Smooth muscle cell of the brain vasculature (primary cell): ENCODE measurements at regions not wholly inside any gene's neighbourhood (a gene's known extent, or its start where the extent isn't known, plus 50 kb on each side); places are given as distances from the start of the nearest gene placed in this dataset.
A peak's percentile ranks its signal among the peaks of the same experiment; 100 is the strongest.

Source experiments
- DNase-seq: peaks from one replicate; pipeline ENCODE4 v3.0.0-alpha.2; 2012; ENCODE audit warnings: low read depth, low spot score

DNA sequence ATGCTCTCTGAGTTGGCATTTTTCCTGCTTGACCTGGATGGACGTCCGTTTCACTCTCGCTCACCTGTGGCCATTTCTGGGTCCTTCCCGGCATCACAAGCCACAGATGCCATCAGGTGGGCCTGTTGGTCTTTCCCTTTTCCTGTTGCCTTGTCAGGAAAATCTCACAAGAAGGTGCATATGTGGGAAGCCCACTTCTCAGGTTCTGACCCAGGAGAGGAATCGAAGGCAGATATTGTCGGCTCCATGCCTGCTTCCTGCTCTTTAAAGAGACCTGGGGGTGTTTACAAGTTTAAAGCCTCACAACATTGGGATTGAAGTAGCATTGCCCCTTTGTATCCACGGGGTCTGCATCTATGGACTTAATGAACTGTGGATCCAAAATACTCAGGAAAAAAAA is 357.9 kb downstream of the RPS24 start:
- DNase-seq, result no peak

DNA sequence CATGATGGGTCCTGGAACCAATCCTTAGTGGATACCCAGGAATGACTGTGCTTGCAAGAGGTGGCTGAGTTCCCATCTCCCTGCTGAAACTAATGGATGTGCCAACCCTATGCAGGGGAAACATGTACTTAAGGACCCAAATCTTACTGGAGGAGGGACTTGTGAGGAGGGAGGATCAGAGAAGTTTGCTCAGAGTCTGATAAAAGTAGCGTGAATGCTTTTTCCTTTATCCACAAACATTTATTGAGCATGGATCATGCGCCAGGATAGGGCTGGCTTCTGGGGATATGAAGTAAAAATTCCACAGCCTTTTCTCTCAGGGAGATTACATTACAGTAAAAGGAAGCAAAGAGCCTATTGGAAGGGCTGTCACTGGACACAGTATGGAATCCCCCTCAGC is 358.5 kb downstream of the RPS24 start:
- DNase-seq, result no peak

DNA sequence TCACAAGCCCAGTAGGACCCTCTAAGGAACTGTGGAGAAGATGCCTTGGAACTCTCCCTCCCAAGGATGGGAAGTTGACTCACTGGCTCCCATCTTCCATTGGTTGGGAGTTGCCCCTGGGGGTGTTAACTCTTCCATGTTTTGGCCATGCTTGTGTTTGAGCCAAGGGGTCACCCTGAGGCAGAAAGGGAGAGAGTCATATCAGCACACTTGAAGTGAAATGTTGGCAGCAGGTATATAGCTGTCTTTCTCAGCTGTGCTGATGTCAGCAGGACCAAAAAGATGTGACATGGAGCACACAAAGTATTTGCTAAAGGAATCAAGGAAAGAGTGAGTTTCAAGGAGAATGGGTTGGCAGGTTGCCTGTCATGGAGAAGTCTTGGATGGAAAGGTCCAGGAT is 359.4 kb downstream of the RPS24 start:
- no peak for DNase-seq

DNA sequence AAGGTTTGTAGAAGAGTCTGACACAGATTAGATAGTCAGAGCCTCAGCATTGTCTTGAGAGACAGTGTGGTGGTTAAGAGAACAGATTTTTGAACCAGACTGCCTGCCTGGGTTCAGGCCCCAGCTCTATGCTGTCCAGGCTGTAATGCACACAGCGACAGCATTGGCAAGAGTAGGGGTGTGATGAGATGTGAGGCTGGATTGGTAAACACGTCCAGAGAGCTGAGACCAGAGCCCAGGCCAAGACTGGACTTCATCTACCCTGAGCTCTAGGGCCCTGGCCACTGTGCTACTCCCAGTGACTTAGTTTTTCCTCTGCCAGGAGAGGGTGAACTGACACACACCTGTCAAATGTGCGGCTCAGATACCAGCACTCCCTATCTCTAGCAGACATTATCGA is 360.4 kb downstream of the RPS24 start:
- DNase-seq, result no peak

DNA sequence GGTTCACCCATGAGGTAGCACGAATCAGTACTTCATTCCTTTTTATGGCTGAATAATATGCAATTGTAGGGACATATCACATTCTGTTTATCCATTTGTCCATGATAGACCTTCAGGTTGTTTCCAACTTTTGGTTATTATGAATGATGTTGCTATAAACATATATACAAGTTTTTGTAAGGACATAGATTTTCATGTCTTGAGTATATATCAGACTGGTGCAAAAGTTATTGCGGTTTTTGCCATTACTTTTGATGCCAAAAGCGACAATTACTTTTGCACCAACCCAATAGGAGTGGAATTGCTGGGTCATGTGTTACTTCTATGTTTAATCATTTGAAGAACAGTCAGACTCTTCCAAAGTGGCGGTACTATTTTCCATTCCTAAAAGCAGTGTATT is 361.5 kb downstream of the RPS24 start:
- no peak for DNase-seq

DNA sequence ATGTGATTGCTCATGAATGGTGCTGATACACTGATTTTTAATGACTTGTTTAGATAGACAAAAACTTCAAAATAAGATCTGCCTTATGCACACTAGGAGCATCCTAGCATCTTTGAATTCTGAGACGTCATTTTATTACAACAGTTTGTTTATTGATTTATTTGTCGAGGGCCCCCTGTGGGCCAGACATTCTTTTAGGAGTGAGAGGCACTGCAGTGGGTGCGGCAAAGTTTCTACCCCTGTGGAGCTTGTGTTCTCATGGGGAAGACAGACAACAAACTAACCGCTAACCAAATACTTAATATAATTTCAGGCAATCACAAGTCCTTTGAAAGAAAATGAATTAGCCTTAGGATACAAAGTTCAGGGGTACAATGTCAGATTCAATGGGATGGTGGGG is 363.1 kb downstream of the RPS24 start:
- no peak for DNase-seq

DNA sequence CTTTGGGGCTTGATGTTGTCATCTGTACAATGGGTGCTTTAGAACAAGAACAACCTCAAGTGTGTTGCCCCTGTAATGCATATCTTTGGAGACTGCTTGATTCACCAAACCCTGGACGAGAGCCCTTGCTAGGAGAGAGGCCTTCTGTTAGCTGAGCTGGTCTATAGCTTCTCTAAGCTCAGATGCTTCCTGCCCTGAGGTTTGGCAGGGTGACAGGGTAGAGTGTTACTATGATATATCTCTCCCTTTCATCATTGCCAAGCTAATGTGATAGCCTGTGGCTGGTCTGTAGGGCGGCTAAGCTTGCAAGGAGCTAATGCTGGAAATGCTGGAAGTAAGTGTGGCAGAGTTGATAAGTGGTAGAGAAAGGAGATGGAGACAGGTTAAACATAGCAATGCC is 364.1 kb downstream of the RPS24 start:
- DNase-seq, result no peak

DNA sequence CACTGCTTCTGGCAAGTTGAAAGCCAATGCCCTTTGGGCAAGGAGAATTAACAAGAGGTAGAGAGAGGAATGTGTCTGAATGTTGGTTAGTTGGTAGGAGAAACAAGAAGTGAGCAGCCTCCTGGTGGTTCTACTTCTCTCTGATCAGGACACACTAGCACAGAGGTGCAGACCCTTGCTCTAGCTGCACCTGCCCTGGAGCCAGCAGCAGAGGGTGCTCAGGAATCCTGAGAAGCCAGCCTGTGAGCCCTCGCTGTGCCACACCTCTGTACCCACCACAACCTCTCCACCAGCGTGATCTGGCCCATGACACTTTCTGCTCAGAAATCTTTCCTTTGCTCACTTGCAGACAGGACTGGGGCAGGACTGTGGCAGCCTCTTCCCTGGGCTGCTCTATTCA is 364.7 kb downstream of the RPS24 start:
- DNase-seq, result no peak

DNA sequence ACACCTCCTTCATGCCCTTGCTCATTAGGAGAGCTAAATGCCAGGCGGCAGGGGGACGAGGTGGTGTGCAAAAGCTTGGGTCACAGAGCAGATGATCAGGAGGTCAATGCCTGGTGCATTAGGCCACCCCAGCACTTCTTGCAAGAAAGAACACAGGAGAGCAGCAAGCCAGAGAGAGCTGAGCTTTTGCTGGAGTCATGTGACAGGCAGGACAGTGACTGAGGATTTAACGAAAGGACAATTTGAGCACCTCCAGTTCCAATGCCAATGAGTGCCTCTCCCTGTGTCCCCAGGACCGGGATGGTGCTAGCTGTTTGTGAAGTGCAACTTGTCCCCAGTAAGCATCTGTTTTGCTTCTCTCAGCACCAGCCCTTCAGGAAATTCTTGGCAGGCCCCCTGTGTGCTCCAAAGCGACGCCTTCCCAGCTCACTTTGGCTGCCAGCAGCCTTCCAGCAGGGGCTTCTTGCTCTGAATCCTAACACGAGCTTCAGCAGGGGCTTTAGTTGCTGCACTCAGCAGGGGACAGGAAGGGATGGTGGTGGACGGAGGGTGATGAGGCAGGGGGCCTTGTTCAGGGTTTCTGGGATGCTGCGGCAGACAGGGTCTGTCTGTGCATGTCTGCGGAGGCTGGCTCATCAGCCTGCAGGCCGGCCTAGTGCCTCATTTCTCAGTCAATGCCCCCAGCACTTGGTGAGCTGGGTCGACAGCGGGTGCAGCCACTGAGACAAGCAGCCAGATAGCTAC is 368.1 kb downstream of the RPS24 start:
- DNase-seq, result peak; percentile 7

DNA sequence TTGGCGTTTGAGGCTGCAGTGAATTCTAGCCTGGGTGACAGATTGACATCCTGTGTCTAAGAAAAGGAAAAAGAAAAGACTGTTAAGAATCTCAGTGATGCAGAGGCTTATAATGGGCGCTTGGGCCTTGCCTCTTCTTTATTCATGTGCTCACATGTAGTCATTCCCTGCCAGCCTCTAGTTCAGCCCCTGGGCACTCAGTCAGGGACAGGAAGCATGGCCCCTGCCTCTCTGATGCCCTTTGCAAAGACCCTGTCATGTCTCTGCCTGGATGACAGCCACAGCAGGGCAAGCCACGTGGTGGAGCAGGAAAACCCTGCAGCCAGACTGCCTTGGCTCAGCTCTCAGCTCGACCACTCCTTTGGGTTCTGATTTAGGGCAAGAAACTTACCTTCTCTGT is 368.9 kb downstream of the RPS24 start:
- no peak for DNase-seq

DNA sequence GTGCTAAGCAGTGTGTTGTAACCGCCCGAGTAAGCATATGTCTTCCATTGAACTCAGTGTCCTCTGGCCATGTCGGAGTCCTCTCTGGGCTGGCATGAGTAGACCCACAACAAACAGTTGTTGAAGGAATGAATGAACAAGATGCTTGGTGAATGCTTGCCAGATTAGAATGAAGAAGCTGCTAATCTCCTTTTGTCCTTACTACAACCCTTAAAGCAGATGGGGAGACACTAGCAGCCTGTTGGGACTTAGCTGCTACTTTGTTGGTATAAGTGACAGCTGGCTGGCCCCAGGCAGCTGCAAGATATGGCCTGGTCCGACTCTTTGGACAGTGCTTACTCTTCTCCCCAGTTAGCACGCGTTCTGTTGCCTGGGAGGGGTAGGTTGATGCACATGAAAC is 370.1 kb downstream of the RPS24 start:
- DNase-seq, result no peak

DNA sequence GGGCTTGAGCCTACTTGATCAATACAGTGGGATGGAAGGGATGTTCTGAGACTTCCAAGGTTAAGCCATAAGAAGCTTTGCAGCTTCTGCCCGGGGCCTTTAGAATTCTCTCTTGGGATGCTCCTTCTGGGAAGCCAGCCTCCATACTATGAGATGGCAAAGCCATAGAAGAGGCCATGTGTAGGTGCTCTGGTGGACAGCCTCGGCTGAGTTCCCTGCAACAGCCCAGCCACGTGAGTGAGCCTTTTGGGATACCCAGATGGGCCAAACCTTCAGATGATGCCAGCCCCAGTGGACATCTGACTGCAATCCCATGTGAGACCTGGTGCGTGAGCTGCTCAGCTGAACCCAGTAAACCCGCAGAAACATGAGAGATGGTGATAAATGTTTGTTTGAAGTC is 370.6 kb downstream of the RPS24 start:
- DNase-seq, result no peak

DNA sequence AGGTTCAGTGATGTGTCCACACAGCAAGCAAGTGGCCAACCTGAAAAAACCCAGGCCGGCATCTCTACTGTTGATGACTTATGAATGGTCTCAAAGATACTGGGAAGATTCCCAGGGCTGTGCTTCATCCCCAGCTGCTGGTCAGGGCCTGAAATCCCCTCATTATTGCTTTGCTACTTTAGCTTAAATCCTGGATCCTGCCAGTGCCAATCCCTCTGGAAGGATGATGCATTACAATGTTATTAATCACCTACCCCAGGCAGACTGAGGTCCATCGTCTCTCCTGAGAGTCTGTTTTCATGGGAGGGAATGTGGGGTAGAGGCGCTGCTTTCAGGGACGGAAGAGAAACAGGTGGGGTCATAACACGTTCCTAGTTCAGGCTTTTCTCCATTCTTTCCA is 371.6 kb downstream of the RPS24 start:
- no peak for DNase-seq

DNA sequence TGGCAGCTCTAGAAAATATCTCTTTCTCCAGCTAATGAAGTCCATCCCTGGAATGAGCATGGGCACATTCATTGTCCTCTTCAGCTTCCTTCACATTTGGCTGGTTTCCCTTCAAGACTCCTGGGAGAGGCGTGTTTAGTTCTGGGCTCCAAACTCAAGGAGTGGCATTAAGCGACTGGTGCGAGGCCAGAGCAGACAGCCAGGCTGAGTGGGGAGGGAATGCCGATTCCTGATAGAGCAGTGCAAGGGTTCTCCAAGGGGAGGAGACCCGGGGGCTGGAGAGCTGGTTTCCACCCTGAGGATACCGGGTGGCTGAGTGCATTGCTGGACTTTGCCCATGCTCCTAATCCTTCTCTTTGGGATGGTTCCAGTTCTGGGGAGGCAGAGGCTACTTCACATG is 372.1 kb downstream of the RPS24 start:
- DNase-seq, result no peak

DNA sequence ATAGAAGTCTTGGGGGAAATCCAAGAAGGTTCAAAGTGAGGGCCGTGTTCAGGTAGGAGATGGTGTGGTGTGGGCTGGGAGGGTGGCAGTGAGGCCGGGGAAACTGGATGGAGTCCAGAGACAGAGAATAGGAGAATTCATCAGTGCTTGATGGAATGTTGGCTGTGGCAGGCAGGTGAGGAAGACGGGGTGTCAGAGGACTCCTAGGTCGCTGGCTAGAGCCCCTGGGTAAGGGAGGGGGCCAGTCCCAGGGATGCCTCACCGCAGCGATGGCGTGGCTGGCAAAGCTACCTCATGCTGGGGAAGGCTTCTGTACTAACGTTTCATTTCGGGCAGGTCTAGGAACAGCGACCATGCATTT is 373.0 kb downstream of the RPS24 start:
- no peak for DNase-seq

DNA sequence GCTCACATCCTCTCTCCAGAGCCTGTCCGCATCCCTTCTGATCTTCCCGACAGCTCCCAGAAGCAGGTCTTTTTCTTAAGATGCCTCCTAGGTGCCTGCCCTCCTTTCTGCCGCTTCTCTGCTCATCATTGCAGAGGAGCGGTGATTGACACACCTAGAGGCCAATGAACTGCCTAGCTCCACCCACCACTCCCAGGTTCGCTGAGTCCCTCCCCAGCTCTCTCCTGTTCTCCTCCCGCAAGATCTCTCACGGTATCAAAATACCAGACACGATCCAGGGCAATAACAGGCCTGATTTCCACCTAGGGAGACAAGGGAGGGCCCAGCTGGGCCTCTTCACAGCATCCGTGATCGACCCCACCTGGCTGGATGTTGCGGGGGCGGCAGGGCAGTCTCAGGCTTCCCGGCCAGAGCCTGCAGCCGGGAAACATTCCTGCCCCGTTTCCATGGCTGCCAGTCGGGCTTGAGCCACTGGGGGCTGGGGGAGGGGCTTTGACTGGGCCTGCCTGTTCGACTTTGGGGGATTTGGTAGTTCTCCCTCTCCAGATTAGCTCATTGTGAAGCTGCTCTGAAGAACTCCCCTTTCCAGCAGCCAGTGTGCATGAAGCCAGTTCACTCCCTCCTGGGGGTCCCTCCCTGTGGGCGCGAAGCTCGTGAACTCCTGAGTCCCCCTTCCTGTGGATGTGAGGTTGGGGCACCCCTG is 373.5 kb downstream of the RPS24 start:
- DNase-seq, result peak; percentile 23

DNA sequence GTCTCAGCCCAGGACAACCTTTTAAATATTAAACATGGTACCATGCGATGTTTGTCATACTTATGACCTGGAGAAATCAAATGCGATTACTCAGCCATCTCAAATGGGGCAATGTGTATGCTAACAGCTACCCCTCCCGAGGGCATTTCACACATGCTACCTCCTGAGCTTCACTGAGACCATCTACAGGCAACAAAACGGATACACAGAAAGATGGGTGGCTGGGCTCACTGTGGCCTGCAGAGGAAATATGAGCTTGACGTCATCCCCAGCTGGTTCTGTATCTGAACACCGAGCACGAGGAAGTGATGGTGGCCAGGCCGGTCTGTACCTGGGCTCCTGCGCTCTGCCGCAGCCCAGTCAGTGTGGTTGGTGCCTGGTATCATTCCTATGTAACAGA is 374.3 kb downstream of the RPS24 start:
- no peak for DNase-seq

DNA sequence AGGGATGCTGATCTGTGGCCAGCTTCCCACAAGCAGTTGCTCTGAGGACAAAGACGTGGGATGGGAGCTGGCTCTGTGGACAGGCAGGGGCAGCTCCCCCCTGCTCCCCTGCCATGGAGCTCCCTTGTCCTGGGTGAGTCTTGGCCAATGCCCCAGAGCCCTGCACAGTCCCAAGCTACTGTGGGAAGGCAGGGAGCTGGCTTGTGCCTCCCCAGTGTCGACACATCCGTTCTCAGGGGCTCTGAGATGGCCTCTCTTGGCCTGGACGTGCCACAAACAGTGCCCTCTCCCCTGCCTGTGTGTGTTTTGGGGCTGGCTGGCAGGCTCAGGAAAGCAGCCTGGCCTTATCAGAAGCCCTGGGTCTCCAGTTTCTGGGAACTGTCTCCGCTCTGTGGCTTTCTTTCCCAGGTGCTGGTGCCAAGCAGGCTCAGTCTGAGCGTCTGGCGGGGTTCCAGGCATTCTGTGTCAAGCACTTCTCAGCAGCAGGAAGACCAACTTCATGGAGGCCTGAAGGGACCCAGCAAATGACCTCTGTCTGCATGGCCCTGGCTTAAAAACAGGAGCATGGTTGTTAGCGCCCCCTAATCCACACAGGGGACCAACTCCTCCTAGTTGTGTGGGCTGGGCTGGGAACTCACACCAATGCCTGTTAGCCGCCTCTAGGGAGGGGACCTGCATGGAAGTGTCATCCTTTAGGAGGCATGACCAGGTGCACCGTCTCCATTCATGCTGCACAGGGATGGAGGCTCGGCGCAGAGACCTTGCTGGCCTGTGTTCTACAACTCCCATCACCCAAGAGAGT is 375.2 kb downstream of the RPS24 start:
- DNase-seq, result no peak

DNA sequence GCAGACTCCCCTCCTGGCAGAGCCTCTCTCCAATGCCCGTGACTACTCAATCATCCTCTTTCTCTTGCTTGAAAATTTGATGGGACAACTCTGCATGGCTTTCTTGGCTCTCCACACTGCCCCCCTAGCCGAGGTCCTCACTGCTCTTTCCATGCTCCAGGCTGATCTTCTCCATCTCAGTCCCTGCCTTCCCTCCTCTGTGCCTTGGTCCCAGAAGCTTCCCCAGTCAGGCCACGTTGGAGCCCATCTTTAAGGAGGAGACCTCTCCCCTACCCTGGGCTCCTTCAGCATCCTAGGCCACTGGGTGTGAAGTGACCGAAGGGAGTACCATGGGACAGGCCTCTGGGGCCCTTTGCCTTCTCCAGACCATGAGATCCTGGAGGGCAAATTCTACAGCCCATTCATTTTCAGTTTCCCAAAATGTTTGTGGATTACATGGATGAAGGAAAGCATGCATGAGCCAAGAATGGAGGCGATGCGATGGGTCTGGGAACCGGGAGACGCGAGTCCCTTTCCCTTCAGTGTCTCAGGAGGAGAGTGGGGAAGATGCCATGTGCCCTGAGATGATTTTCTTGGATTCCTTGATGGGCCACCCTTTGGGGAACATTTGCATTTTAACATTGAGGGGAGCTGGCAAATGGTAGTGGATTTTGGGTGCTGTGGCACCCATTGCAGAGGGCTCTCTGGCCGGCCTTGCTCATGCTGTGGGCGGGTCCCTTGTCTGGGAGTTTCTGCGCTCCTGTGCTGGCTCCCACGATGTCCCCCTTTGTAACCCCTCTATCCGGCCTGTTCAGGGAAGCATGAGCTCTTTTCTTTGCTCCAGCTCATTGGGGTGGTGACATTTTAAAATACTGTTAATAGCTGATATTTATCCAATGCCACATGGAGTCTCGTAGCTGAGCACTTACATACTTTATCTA is 376.6 kb downstream of the RPS24 start:
- DNase-seq, result no peak

DNA sequence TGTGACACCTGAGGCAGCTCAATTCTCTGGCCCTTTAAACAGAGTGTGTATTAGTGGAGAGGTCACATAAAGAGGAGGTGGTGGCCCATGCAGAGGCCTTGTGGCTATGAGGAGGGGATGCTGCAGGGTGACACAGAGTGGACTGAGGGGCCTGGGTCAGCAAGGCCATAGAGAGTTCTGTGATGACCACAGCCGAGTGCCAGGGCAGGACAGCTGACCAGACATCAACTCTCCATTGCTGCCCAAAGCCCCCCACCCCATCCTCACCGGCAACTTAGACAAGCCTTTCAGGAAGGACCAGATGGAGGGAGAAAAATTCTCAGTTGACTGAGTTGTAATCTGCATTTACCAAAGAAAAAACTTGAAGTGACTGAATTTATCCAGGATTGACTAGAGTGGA is 378.1 kb downstream of the RPS24 start:
- DNase-seq, result no peak

DNA sequence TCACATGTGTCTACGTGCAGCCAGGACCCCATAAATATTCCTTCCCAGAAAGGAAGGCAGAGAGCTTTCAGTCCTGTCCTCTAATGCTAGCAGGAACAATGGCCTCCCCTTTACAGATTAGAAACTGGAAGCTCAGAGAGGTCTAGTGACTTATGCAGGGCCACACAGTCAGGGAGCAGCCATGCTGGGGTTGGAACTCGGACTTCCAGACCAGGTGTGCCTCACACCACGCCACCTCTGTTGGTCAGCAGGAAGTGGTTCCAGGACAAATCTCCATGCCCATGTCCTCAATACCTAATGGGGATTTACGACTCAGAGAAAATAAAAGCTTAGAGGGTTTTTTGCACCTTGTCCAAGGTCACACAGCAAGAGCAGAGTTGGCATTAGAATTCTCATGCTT is 378.9 kb downstream of the RPS24 start:
- DNase-seq, result no peak
